ENCODE measurements at regions not wholly inside any gene's neighbourhood (a gene's known extent, or its start where the extent isn't known, plus 50 kb on each side); places are given as distances from the start of the nearest gene placed in this dataset.

DNA sequence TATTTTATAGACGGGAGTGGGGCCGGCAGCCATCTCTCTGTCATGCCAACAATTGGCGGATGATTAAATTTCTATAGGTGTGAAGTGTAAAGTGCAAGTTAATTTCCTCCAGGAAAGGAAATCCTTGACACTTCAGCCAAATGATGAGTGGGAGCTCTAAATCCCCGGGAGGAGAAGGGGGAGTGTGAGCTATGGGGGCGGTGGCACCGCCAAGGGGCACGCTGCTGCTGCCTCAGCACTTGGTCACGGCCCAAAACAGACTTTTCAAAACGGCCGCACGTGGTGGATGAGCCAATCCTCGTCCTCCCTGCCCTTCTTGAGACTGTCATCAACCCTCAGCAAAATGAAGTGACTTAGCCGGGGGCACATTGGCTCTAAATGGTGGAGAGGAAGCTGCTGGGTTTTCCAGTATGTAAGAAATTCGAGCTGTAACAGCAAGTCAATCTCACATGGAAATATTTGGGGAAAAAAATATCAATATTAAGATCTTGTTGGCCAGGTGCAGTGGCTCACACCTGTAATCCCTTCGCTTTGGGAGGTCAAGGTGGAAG, 200.8 kb downstream of the TFCP2L1 start:
- no peak for ATAC-seq
- intact Hi-C loops (cut with micrococcal nuclease): no loop called here
- DNase-seq: no peak

- intact Hi-C loops (cut with micrococcal nuclease): no loop called here
- DNase-seq (no peak), ATAC-seq (no peak)
Observed at GRCh38 chr2:121085801-121086200, 199.2 kb downstream of the TFCP2L1 start.

DNA sequence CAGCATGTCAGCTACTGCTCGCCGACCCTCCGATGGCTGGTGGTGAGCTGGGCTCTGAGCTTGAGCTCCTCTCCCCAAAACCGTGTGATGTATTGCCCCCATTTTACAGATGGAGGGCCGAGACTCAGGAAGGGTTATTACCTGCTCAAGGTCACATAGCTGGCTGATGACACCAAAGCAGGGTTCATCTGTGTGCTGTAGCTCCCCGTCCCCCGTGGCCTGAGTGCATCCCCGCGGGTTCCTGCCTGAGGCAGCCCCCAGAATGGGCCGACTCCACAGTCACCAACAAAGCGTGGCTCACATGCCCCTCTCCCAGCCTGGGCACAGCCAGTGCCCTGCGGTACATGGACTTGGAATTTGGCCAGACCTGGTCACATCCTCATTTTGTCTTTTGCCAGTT, 198.6 kb downstream of the TFCP2L1 start:
- DNase-seq (no peak), ATAC-seq (no peak)

GRCh38 chr2:121087117-121087516, 197.9 kb downstream of the TFCP2L1 start:
- DNase-seq (no peak), ATAC-seq (no peak)
- intact Hi-C loops (cut with micrococcal nuclease): no loop called here

More for the DNA sequence above, 198.6 kb downstream of the TFCP2L1 start:
- intact Hi-C loops (cut with micrococcal nuclease): no loop called here

DNA sequence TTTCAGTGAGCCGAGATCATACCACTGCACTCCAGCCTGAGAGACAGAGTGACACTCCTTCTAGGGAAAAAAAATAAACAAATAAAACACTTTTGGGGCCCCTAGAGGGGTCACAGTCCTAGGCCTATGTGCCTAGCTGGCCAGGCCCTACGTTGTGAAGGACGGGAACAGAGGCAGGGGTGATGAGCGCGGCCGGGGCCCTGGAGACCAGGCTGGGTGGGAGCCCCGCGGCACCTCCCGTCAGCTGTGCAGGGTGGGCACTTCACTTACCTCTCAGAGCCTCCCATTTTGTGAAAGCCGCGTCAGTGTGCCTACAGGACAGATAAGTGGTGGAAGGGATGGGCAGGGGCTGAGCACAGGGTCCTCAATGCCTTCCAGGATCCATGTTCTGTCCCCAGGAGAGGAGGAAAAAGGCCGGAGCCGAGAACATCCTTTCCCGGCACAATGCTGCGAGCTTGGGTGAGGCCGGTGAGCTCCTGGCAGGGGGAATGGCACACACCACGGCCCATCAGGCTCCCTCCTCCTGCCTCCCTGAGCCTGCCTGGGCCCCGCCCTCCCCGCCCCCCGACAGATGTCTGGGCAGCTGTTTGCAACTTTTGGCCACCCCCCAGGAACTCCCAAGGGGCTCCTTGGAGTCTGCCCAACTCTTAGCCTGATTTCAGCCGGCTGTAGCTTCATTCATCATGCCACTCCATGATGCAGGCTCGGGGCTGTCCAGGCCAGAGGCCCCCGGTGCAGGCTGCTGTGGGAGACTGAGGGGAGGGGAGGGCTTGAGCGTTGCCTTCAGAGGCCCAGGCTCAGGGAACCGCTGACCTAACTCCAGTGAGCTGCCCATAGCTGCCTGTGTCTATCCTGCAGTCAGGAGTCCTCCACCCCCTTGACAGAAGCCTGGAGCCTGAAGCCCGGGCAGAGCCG, 196.5 kb downstream of the TFCP2L1 start:
- peak; percentile 77 for ATAC-seq
- intact Hi-C loops (cut with micrococcal nuclease): no loop called here
- DNase-seq: peak; percentile 67

- ATAC-seq (no peak), DNase-seq (no peak)
- intact Hi-C loops (cut with micrococcal nuclease): no loop called here
Observed at GRCh38 chr2:121089166-121089510, 195.9 kb downstream of the TFCP2L1 start.

- ATAC-seq (no peak), DNase-seq (no peak)
- intact Hi-C loops (cut with micrococcal nuclease): no loop called here
Observed at GRCh38 chr2:121090088-121090715, 194.8 kb downstream of the TFCP2L1 start.

- ATAC-seq (no peak), DNase-seq (no peak)
- intact Hi-C loops (cut with micrococcal nuclease): no loop called here
Observed at GRCh38 chr2:121092095-121092494, 192.9 kb downstream of the TFCP2L1 start.

GRCh38 chr2:121093692-121094091, 191.3 kb downstream of the TFCP2L1 start:
- ATAC-seq: peak; percentile 19
- DNase-seq: no peak
- intact Hi-C loops (cut with micrococcal nuclease): no loop called here

GRCh38 chr2:121094101-121094500, 190.9 kb downstream of the TFCP2L1 start:
- DNase-seq (no peak), ATAC-seq (no peak)
- intact Hi-C loops (cut with micrococcal nuclease): no loop called here

GRCh38 chr2:121094845-121095244, 190.2 kb downstream of the TFCP2L1 start:
- intact Hi-C loops (cut with micrococcal nuclease): no loop called here
- no peak for ATAC-seq
- no peak for DNase-seq

- DNase-seq: peak; percentile 81
- ATAC-seq: peak; percentile 46
- intact Hi-C loops (cut with micrococcal nuclease): no loop called here
Observed at GRCh38 chr2:121095257-121096080, 189.5 kb downstream of the TFCP2L1 start.

- intact Hi-C loops (cut with micrococcal nuclease): no loop called here
- ATAC-seq (no peak), DNase-seq (no peak)
Observed at GRCh38 chr2:121096611-121097010, 188.4 kb downstream of the TFCP2L1 start.

DNA sequence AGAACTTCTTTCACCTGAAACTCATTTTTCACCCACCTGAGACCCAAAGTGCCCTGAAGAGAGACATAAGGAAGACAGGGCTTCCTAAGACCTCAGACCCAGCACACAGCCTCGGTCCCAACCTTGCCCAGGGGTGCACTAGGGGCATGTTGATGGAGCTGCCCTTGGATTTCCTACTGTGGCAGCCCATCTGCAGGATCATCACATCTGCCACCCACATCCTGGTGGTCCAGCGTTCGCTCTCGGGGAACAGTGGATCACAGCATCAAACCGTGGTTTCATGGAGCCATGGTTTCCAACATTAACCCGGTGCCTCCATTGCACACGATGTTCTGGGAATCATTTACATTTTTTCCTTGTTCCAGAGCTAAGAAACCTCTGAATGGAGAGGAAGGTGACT, 186.4 kb downstream of the TFCP2L1 start:
- DNase-seq (no peak), ATAC-seq (no peak)
- intact Hi-C loops (cut with micrococcal nuclease): no loop called here

GRCh38 chr2:121099329-121100290, 185.4 kb downstream of the TFCP2L1 start:
- DNase-seq: peak; percentile 66
- peak; percentile 96 for ATAC-seq
- intact Hi-C loops (cut with micrococcal nuclease): no loop called here

DNA sequence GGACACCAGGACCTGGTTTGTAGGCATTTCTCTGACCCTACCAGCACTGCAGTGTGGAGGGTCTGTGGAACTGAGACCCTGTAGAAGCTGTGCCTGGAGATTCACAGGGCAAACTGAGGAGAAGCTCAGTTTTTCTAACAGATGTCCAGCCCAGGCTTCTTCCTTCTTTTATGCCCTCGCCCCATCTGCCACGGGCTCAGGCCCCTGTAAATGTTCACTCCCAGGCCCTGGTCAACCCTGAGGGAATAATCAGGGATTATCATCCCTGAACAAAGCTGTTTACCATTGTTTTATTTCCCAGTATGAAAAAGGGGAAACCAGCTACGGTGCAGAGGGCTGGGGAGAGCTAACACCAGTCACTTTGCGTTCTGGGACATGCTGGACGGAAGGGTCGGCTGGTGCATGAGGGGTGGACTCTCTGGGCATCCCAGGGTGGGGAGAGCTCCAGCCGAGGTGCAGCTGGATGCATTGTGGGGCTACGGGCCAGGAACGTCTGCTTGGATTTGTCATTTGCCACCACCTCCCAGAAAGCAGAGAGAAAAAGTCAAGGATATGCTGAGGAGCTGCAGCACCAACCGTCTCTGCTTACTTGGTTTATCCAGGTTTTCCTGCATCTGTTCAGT, 183.8 kb downstream of the TFCP2L1 start:
- no peak for ATAC-seq
- no peak for DNase-seq
- intact Hi-C loops (cut with micrococcal nuclease): no loop called here

GRCh38 chr2:121102941-121103340, 182.1 kb downstream of the TFCP2L1 start:
- DNase-seq (no peak), ATAC-seq (no peak)
- intact Hi-C loops (cut with micrococcal nuclease): no loop called here

- no peak for DNase-seq
- no peak for ATAC-seq
- intact Hi-C loops (cut with micrococcal nuclease): no loop called here
Observed at GRCh38 chr2:121103960-121104359, 181.0 kb downstream of the TFCP2L1 start.
